ENCODE measurements at regions not wholly inside any gene's neighbourhood (a gene's known extent, or its start where the extent isn't known, plus 50 kb on each side); places are given as distances from the start of the nearest gene placed in this dataset.

GRCh38 chr10:61828788-61829187 is 72.7 kb upstream of the ARID5B start:
- TF ChIP-seq FOXP2 (optimal IDR thresholded peaks at IDR 0.05; ENCODE audit: borderline replicate concordance, extremely low read depth, extremely low read length, insufficient read depth) (no peak), POLR2AphosphoS5 (IDR thresholded peaks at IDR 0.05; ENCODE audit: low read depth, low read length) (no peak), REST (IDR thresholded peaks at IDR 0.05; ENCODE audit: insufficient read depth in 1 of 2, low read depth in 2 of 2, low read length in 2 of 2) (no peak), TAF1 (IDR thresholded peaks at IDR 0.05; ENCODE audit: borderline replicate concordance, insufficient read depth, low read length) (no peak), SIN3A (IDR thresholded peaks at IDR 0.05; ENCODE audit: borderline replicate concordance, insufficient read depth, low read length) (no peak)
